ENCODE measurements at regions not wholly inside any gene's neighbourhood (a gene's known extent, or its start where the extent isn't known, plus 50 kb on each side); places are given as distances from the start of the nearest gene placed in this dataset.

- TF ChIP-seq, protein P1, sequence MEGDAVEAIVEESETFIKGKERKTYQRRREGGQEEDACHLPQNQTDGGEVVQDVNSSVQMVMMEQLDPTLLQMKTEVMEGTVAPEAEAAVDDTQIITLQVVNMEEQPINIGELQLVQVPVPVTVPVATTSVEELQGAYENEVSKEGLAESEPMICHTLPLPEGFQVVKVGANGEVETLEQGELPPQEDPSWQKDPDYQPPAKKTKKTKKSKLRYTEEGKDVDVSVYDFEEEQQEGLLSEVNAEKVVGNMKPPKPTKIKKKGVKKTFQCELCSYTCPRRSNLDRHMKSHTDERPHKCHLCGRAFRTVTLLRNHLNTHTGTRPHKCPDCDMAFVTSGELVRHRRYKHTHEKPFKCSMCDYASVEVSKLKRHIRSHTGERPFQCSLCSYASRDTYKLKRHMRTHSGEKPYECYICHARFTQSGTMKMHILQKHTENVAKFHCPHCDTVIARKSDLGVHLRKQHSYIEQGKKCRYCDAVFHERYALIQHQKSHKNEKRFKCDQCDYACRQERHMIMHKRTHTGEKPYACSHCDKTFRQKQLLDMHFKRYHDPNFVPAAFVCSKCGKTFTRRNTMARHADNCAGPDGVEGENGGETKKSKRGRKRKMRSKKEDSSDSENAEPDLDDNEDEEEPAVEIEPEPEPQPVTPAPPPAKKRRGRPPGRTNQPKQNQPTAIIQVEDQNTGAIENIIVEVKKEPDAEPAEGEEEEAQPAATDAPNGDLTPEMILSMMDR (IDR thresholded peaks at IDR 0.05): no peak
- 97 to 99% (median 97%) methylated on average over 3 of the region's 3 CpGs for WGBS, 3 donors
- intact Hi-C loops (cut with DNase I): no loop called here
Measured at GRCh38 chr2:236717120-236717519, 147.5 kb downstream of the ACKR3 start.

GRCh38 chr2:236717729-236718128, 148.1 kb downstream of the ACKR3 start:
- H3K4me3 ChIP-seq: no peak overlapping the region
- TF ChIP-seq, protein P1 (IDR thresholded peaks at IDR 0.05): no peak
- no peak overlapping the region for H3K27ac ChIP-seq
- H3K9me3 ChIP-seq: no peaks in the 10 kb centered on the region
- no peaks in the 10 kb centered on the region for H3K27me3 ChIP-seq (ENCODE audit: insufficient read depth in 3 of 3, low read length in 2 of 3)
- no peaks in the 10 kb centered on the region for H3K36me3 ChIP-seq (ENCODE audit: insufficient read depth in 1 of 2, low read depth in 1 of 2)
- H3K4me1 ChIP-seq: peaks cover 10% of the 10 kb centered on the region
- ATAC-seq: no peak
- intact Hi-C loops (cut with DNase I): no loop called here
- 33 to 41% (median 38%) methylated on average over 6 of the region's 6 CpGs for WGBS, 3 donors
- no peak for DNase-seq

More at GRCh38 chr2:236717120-236717519, 147.5 kb downstream of the ACKR3 start:
- Histone ChIP-seq H3K36me3 (ENCODE audit: insufficient read depth in 1 of 2, low read depth in 1 of 2) (no peaks in the 10 kb centered on the region), H3K9me3 (no peaks in the 10 kb centered on the region), H3K4me1 (peaks cover 16% of the 10 kb centered on the region), H3K4me3 (no peak overlapping the region), H3K27me3 (ENCODE audit: insufficient read depth in 3 of 3, low read length in 2 of 3) (no peaks in the 10 kb centered on the region), H3K27ac (no peak overlapping the region)
- ATAC-seq (no peak), DNase-seq (no peak)

DNA sequence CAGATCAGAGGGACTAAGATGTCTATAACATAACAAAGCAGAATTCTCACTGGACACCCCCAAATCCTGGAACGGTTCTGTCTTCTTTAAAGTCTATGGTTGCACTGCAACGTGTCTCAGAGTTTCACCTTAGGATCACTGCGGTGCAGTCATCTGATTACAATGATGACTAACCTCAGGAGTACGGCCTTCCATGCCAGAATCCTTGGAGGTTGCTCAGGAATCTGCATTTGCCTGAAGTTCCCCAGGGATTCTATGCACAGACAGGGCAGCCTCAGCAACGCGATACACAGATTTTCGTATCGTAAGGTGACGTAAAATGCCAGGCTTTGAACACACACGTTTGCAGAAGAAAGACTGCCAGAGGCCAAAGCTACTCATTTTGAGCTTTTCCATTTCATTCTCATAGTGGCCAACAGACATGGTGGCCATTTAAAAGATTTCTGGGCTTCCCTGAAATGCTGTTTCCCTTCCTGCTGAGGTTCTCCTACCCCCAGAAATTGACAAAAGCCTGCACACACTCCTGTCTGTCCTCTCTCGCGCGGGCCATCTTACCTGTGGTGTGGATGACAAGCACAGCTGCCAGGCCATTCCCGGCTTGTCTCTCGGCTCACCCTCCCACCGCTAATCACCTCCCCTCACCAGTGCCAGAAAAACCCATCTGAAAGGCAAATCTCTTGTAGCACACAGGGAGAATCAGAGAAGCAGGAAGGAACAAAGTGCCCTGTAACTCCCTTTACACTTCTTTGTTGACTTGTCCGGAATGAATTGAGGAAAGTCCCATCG, 148.8 kb downstream of the ACKR3 start:
- no peaks in the 10 kb centered on the region for H3K27me3 ChIP-seq (ENCODE audit: insufficient read depth in 3 of 3, low read length in 2 of 3)
- 58 to 76% (median 62%) methylated on average over 18 of the region's 18 CpGs for WGBS, 3 donors
- intact Hi-C loops (cut with DNase I): no loop called here
- DNase-seq (no peak), ATAC-seq (peak; percentile 77 to 83 (median 81))
- H3K4me1 ChIP-seq: peaks cover 9% of the 10 kb centered on the region
- H3K9me3 ChIP-seq: no peaks in the 10 kb centered on the region
- TF ChIP-seq, protein P1 (IDR thresholded peaks at IDR 0.05): no peak
- H3K27ac ChIP-seq: no peak overlapping the region
- no peaks in the 10 kb centered on the region for H3K36me3 ChIP-seq (ENCODE audit: insufficient read depth in 1 of 2, low read depth in 1 of 2)
- H3K4me3 ChIP-seq: no peak overlapping the region

DNA sequence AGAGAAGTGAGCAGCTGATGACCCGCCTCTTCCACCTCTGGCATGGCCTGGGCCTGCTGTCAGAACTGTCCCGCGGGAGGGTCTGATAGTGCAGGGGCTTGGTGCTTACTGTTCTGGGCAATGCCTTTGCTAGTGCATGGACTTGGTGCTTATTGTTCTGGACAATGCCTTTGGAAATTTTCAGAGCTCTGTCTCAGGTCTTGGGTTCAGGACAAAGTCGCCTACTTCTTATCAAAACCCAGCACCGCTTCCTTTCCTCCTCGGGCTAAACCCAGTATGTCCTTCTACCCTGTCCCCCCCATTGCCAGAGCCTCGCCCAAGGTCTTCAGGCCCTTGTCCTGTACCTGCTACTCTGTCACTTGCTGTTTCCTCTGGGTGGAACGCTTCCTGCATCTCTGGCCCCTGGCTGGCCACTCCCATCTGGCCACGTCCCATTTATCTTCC, 149.6 kb downstream of the ACKR3 start:
- Histone ChIP-seq H3K4me1 (peaks cover 9% of the 10 kb centered on the region), H3K36me3 (ENCODE audit: insufficient read depth in 1 of 2, low read depth in 1 of 2) (no peaks in the 10 kb centered on the region), H3K27me3 (ENCODE audit: insufficient read depth in 3 of 3, low read length in 2 of 3) (no peaks in the 10 kb centered on the region), H3K4me3 (no peak overlapping the region), H3K9me3 (no peaks in the 10 kb centered on the region), H3K27ac (no peak overlapping the region)
- TF ChIP-seq, protein P1 (IDR thresholded peaks at IDR 0.05): no peak
- intact Hi-C loops (cut with DNase I): no loop called here
- WGBS, 3 donors: 81 to 85% (median 82%) methylated on average over 9 of the region's 9 CpGs
- DNase-seq (no peak), ATAC-seq (no peak)

Data from psoas muscle (tissue), 7 donors.